ENCODE measurements at regions not wholly inside any gene's neighbourhood (a gene's known extent, or its start where the extent isn't known, plus 50 kb on each side); places are given as distances from the start of the nearest gene placed in this dataset.
"Not testable (repeated sequence)": the region's sequence is repeated elsewhere in the genome, so short reads cannot be mapped to it uniquely, and the experiment has no call there.

DNA sequence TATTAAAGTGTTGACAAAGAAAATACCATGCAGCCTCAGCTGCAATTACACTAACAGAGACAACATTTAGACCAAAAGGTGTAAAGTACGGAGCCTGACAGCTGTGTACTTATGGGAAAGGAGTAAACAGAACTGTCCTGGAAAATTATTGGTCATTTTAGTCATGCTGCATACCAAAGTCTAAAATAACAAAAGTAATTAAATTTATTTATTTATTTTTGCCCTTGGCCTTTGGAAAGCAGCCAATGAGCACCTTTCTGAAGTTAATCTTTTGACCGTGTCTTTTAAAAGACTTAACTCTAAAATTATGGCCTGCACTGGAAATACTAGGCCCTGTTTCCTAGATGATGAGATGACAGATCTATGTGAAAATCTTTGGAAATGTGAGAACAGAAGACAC, 597.6 kb downstream of the NXPH1 start:
- TF ChIP-seq, protein P1, sequence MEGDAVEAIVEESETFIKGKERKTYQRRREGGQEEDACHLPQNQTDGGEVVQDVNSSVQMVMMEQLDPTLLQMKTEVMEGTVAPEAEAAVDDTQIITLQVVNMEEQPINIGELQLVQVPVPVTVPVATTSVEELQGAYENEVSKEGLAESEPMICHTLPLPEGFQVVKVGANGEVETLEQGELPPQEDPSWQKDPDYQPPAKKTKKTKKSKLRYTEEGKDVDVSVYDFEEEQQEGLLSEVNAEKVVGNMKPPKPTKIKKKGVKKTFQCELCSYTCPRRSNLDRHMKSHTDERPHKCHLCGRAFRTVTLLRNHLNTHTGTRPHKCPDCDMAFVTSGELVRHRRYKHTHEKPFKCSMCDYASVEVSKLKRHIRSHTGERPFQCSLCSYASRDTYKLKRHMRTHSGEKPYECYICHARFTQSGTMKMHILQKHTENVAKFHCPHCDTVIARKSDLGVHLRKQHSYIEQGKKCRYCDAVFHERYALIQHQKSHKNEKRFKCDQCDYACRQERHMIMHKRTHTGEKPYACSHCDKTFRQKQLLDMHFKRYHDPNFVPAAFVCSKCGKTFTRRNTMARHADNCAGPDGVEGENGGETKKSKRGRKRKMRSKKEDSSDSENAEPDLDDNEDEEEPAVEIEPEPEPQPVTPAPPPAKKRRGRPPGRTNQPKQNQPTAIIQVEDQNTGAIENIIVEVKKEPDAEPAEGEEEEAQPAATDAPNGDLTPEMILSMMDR (IDR thresholded peaks at IDR 0.05), result no peak
- TF ChIP-seq POLR2A (IDR thresholded peaks at IDR 0.05) (no peak), EP300 (IDR thresholded peaks at IDR 0.05) (no peak)
- no peaks in the 10 kb centered on the region for H3K36me3 ChIP-seq
- DNase-seq, result no peak
- H3K27me3 ChIP-seq, result no peaks in the 10 kb centered on the region
- no peaks in the 10 kb centered on the region for H3K9me3 ChIP-seq
- 19 to 37% (median 37%) methylated on average over 2 of the region's 2 CpGs for WGBS, 3 donors
- H3K4me3 ChIP-seq, result no peak overlapping the region
- intact Hi-C loops (cut with DNase I), result no loop called here
- H3K4me1 ChIP-seq (ENCODE audit: insufficient read depth), result no peaks in the 10 kb centered on the region
- no peak overlapping the region for H3K27ac ChIP-seq

DNA sequence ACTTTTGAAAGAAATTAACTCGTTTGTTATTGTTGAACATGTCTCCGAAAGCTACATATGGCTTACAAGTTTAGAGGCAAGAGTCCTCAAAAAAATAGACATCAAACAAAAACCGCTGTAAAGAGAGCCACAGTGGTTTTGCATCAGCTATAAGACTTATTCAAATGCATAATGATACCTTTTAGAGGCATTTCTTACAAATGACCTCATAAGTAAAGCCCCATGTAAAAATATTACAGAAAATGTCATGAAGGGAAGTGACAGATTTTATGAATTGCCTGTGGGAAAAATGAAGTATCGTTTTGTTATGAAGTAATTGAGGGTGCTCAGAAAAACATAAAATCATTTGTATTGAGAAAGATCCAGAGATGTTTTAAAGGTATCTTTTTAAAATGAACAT, 598.0 kb downstream of the NXPH1 start:
- intact Hi-C loops (cut with DNase I), result no loop called here
- no peak for DNase-seq
- H3K4me1 ChIP-seq (ENCODE audit: insufficient read depth), result no peaks in the 10 kb centered on the region
- H3K4me3 ChIP-seq, result no peak overlapping the region
- 72 to 75% (median 74%) methylated on average over 4 of the region's 4 CpGs for WGBS, 3 donors
- no peaks in the 10 kb centered on the region for H3K27me3 ChIP-seq
- no peak overlapping the region for H3K27ac ChIP-seq
- no peak for TF ChIP-seq POLR2A (IDR thresholded peaks at IDR 0.05)
- TF ChIP-seq EP300 (IDR thresholded peaks at IDR 0.05), result no peak
- TF ChIP-seq, protein P1 (IDR thresholded peaks at IDR 0.05), result no peak
- H3K36me3 ChIP-seq, result no peaks in the 10 kb centered on the region
- no peaks in the 10 kb centered on the region for H3K9me3 ChIP-seq

DNA sequence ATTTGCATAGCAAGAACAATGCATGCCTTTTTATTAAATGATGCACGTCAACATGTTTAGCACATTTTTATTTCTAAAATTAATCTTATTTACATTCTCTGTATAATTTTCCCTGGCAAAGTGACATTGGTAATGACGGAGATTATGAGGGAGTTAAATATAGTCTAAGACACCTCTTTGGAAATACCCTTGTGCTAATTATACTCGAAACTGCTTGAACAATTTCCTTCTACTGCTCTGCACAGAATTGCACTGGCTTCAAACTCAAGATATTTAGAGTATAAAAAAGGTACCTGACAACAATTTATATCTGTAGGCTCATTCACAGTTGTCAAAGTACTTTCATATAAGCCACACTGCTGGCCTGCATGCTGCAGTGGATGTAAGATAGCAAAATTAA, 602.7 kb downstream of the NXPH1 start:
- no peak for DNase-seq
- Histone ChIP-seq H3K9me3 (no peaks in the 10 kb centered on the region), H3K36me3 (no peaks in the 10 kb centered on the region), H3K27ac (no peak overlapping the region), H3K27me3 (no peaks in the 10 kb centered on the region), H3K4me3 (no peak overlapping the region), H3K4me1 (ENCODE audit: insufficient read depth) (no peaks in the 10 kb centered on the region)
- 67 to 77% (median 75%) methylated on average over 3 of the region's 3 CpGs for WGBS, 3 donors
- intact Hi-C loops (cut with DNase I), result no loop called here
- TF ChIP-seq EP300 (IDR thresholded peaks at IDR 0.05), result no peak
- TF ChIP-seq, protein P1 (IDR thresholded peaks at IDR 0.05), result no peak
- TF ChIP-seq POLR2A (IDR thresholded peaks at IDR 0.05), result no peak

DNA sequence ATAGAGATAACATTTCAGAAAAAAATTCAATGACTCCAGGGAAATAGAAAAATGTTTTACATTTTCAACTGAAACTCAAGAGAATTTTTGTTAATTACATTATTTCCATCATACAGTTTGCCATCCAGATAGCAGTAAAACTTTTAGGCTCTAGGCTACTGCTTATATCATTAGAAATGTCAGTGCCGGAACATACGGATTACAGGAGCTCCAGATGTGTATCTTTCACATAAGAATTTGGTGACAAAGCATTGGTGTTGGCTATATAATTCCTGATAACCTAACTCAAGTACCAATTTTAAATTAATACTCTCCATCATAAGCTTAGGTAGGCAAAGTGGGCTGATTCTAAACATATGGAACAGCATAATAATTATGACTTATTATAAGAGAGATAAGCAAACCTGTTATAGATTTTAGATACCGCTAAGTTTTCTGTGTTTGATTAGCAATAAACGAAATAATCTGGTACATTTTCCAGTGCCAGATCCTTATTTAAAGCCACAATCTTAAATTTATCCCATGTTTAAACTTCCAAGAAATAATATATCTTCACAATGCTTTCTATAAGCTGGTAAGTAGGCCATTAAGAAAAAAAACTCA, 637.9 kb downstream of the NXPH1 start:
- Histone ChIP-seq H3K27me3 (no peaks in the 10 kb centered on the region), H3K9me3 (no peaks in the 10 kb centered on the region), H3K27ac (no peak overlapping the region), H3K4me3 (no peak overlapping the region), H3K36me3 (no peaks in the 10 kb centered on the region), H3K4me1 (ENCODE audit: insufficient read depth) (no peaks in the 10 kb centered on the region)
- intact Hi-C loops (cut with DNase I), result no loop called here
- DNase-seq, result no peak
- WGBS, 3 donors, result 65 to 69% (median 69%) methylated on average over 4 of the region's 4 CpGs
- TF ChIP-seq, protein P1 (IDR thresholded peaks at IDR 0.05), result no peak
- TF ChIP-seq POLR2A (IDR thresholded peaks at IDR 0.05) (no peak), EP300 (IDR thresholded peaks at IDR 0.05) (no peak)

DNA sequence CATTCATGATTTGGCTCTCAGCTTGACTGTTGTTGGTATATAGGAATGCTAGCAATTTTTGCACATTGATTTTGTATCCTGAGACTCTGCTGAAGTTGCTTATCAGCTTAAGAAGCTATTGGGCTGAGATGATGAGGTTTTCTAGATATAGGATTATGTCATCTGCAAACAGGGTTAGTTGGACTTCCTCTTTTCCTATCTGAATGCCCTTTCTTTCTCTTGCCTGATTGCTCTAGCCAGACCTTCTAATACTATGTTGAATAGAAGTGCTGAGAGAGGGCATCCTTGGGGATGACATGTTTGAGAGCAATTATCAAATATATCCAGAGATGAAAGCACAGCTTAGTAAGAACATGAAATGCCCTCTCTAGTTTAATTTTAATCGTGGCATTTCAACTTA, 642.4 kb downstream of the NXPH1 start:
- H3K27ac ChIP-seq; DNase-seq; H3K4me1 ChIP-seq (ENCODE audit: insufficient read depth); H3K36me3 ChIP-seq; H3K9me3 ChIP-seq; H3K27me3 ChIP-seq; intact Hi-C loops (cut with DNase I); H3K4me3 ChIP-seq: not testable (repeated sequence)
- WGBS, 3 donors, result 61 to 65% (median 63%) methylated on average over 1 of the region's 1 CpG
